ENCODE measurements at regions not wholly inside any gene's neighbourhood (a gene's known extent, or its start where the extent isn't known, plus 50 kb on each side); places are given as distances from the start of the nearest gene placed in this dataset.

GRCh38 chr10:28880683-28880950 lies 203.3 kb downstream of the BAMBI start:
- in situ Hi-C loops (cut with HindIII; ENCODE audit: low pct_unique_long_range_greater_than_20kb, low sequenced_read_pairs): no loop called here
- no TSS peak for BruUV-seq (replicated peaks)
- Histone ChIP-seq H3K4me3 (ENCODE audit: low read depth in 2 of 2, low read length in 2 of 2) (no peak overlapping the region), H3K9me3 (ENCODE audit: control insufficient read depth, insufficient read depth, low read depth, low read length) (no peaks in the 10 kb centered on the region), H3K27me3 (ENCODE audit: control insufficient read depth, insufficient read depth, low read length) (no peaks in the 10 kb centered on the region), H3K4me1 (ENCODE audit: control insufficient read depth, insufficient read depth, low read length) (no peaks in the 10 kb centered on the region), H3K27ac (ENCODE audit: low read length) (no peak overlapping the region), H3K36me3 (ENCODE audit: control insufficient read depth, insufficient read depth, low read length) (no peaks in the 10 kb centered on the region)
- POLR2A ChIA-PET: no interaction called here
- ATAC-seq (no peak), DNase-seq (ENCODE audit: low read depth, low spot score) (no peak)
- CTCF ChIA-PET: no interaction called here
- intact Hi-C loops (cut with micrococcal nuclease; ENCODE audit: unreplicated experiment): no loop called here
- no peak for TF ChIP-seq CTCF (IDR thresholded peaks at IDR 0.05)
- TF ChIP-seq POLR2AphosphoS5 (IDR thresholded peaks at IDR 0.05; ENCODE audit: low read depth, low read length): no peak
- TF ChIP-seq SIN3A (IDR thresholded peaks at IDR 0.05; ENCODE audit: borderline replicate concordance, insufficient read depth, low read depth, low read length): no peak
- TF ChIP-seq TCF7L2 (IDR thresholded peaks at IDR 0.05; ENCODE audit: low read depth, low read length): no peak
- no peak for TF ChIP-seq REST (IDR thresholded peaks at IDR 0.05; ENCODE audit: insufficient read depth in 1 of 2, low read depth in 2 of 2, low read length in 1 of 2)

- TF ChIP-seq TCF7L2 (IDR thresholded peaks at IDR 0.05; ENCODE audit: low read depth, low read length) (no peak), CTCF (IDR thresholded peaks at IDR 0.05) (no peak), REST (IDR thresholded peaks at IDR 0.05; ENCODE audit: insufficient read depth in 1 of 2, low read depth in 2 of 2, low read length in 1 of 2) (no peak), POLR2AphosphoS5 (IDR thresholded peaks at IDR 0.05; ENCODE audit: low read depth, low read length) (no peak), SIN3A (IDR thresholded peaks at IDR 0.05; ENCODE audit: borderline replicate concordance, insufficient read depth, low read depth, low read length) (no peak)
- no TSS peak for BruUV-seq (replicated peaks)
- no peak overlapping the region for H3K4me3 ChIP-seq (ENCODE audit: low read depth in 2 of 2, low read length in 2 of 2)
- H3K36me3 ChIP-seq (ENCODE audit: control insufficient read depth, insufficient read depth, low read length): no peaks in the 10 kb centered on the region
- DNase-seq (ENCODE audit: low read depth, low spot score) (no peak), ATAC-seq (no peak)
- no peaks in the 10 kb centered on the region for H3K4me1 ChIP-seq (ENCODE audit: control insufficient read depth, insufficient read depth, low read length)
- no peak overlapping the region for H3K27ac ChIP-seq (ENCODE audit: low read length)
- intact Hi-C loops (cut with micrococcal nuclease; ENCODE audit: unreplicated experiment): no loop called here
- no peaks in the 10 kb centered on the region for H3K27me3 ChIP-seq (ENCODE audit: control insufficient read depth, insufficient read depth, low read length)
- CTCF ChIA-PET: no interaction called here
- POLR2A ChIA-PET: no interaction called here
- no peaks in the 10 kb centered on the region for H3K9me3 ChIP-seq (ENCODE audit: control insufficient read depth, insufficient read depth, low read depth, low read length)
- in situ Hi-C loops (cut with HindIII; ENCODE audit: low pct_unique_long_range_greater_than_20kb, low sequenced_read_pairs): no loop called here
Measured at GRCh38 chr10:28881171-28881882, 204.0 kb downstream of the BAMBI start.

Measured in Panc1 (cell line).